ENCODE measurements at regions not wholly inside any gene's neighbourhood (a gene's known extent, or its start where the extent isn't known, plus 50 kb on each side); places are given as distances from the start of the nearest gene placed in this dataset.

- TF ChIP-seq CTCF (IDR thresholded peaks at IDR 0.05) (no peak), POLR2A (IDR thresholded peaks at IDR 0.05) (no peak), POLR2AphosphoS5 (IDR thresholded peaks at IDR 0.05; ENCODE audit: insufficient read depth in 1 of 2, low read depth in 1 of 2) (no peak)
Observed at GRCh38 chr10:129057856-129058663, 409.0 kb upstream of the MGMT start.
